Right atrium auricular region (tissue), 2 donors: ENCODE measurements at regions not wholly inside any gene's neighbourhood (a gene's known extent, or its start where the extent isn't known, plus 50 kb on each side); places are given as distances from the start of the nearest gene placed in this dataset.

ENCODE experiments used
- DNase-seq: peaks from one replicate; pipeline ENCODE4 v3.0.0-alpha.2; 2019; ENCODE audit warnings: low spot score
- H3K27ac ChIP-seq, 2 donors: fragments of 200-600 bp; sonication (generic); 1 replicate in 1 of 2; 2 replicates in 1 of 2; pipeline ENCODE4 v1.5.1; 2016 to 2019
- H3K27me3 ChIP-seq, 2 donors: fragments of 200-600 bp; sonication (generic); one replicate each; pipeline versions ENCODE4 v1.5.1 to v1.6.0; 2017 to 2019
- H3K36me3 ChIP-seq: fragments of 200-600 bp; sonication (generic); one replicate; pipeline ENCODE4 v1.5.1; 2016
- H3K4me1 ChIP-seq, 2 donors: fragments of 200-600 bp; sonication (generic); one replicate each; pipeline versions ENCODE4 v1.5.1 to v1.6.0; 2017 to 2019
- H3K4me3 ChIP-seq, 2 donors: fragments of 200-600 bp; sonication (generic); 1 replicate in 1 of 2; 2 replicates in 1 of 2; pipeline ENCODE4 v1.5.1; 2017 to 2019; ENCODE audit warnings: mild to moderate bottlenecking in 1 of 2, moderate library complexity in 1 of 2
- H3K9me3 ChIP-seq, 2 donors: fragments of 200-600 bp; sonication (generic); one replicate each; pipeline ENCODE4 v1.5.1; 2019
- TF ChIP-seq, protein P1 (sequence below), 2 donors: fragments of 200-600 bp; sonication (generic); IDR thresholded peaks; one replicate each; pipeline ENCODE4 v1.5.1; 2019; ENCODE audit warnings: antibody characterized with exemption in 2 of 2

GRCh38 chr12:125744201-125744600, 679.0 kb downstream of the AACS start:
- no peaks in the 10 kb centered on the region for H3K27me3 ChIP-seq
- no peak for DNase-seq
- no peak overlapping the region for H3K4me3 ChIP-seq
- TF ChIP-seq, protein P1, sequence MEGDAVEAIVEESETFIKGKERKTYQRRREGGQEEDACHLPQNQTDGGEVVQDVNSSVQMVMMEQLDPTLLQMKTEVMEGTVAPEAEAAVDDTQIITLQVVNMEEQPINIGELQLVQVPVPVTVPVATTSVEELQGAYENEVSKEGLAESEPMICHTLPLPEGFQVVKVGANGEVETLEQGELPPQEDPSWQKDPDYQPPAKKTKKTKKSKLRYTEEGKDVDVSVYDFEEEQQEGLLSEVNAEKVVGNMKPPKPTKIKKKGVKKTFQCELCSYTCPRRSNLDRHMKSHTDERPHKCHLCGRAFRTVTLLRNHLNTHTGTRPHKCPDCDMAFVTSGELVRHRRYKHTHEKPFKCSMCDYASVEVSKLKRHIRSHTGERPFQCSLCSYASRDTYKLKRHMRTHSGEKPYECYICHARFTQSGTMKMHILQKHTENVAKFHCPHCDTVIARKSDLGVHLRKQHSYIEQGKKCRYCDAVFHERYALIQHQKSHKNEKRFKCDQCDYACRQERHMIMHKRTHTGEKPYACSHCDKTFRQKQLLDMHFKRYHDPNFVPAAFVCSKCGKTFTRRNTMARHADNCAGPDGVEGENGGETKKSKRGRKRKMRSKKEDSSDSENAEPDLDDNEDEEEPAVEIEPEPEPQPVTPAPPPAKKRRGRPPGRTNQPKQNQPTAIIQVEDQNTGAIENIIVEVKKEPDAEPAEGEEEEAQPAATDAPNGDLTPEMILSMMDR (IDR thresholded peaks at IDR 0.05), result no peak
- no peaks in the 10 kb centered on the region for H3K36me3 ChIP-seq
- H3K27ac ChIP-seq, result no peak overlapping the region
- H3K4me1 ChIP-seq, result no peaks in the 10 kb centered on the region
- peaks cover 0 to 7% of the 10 kb centered on the region in 2 donors for H3K9me3 ChIP-seq

DNA sequence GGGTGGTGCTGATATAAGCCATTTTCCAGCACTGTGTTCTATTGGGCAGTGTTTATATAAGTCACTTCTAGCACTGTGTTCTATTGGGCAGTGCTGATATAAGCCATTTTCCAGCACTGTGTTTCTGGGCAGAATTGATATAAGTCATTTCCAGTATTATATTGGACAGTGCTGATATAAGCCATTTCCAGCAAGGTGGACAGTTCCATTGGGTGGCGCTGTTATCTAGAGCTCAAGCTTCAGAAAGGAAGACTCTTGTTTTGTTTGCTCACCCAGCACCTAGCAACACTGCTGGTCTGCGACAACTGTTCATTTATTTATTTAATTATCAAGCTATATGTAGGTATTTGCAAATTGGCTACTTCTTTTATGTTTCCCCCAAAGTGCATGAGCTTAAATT, 690.3 kb downstream of the AACS start:
- DNase-seq, result no peak
- Histone ChIP-seq H3K36me3 (no peaks in the 10 kb centered on the region), H3K4me1 (no peaks in the 10 kb centered on the region), H3K27me3 (no peaks in the 10 kb centered on the region), H3K9me3 (no peaks in the 10 kb centered on the region), H3K27ac (no peak overlapping the region), H3K4me3 (no peak overlapping the region)
- TF ChIP-seq, protein P1 (IDR thresholded peaks at IDR 0.05), result peak in 1 of 2 donors; percentile 38

DNA sequence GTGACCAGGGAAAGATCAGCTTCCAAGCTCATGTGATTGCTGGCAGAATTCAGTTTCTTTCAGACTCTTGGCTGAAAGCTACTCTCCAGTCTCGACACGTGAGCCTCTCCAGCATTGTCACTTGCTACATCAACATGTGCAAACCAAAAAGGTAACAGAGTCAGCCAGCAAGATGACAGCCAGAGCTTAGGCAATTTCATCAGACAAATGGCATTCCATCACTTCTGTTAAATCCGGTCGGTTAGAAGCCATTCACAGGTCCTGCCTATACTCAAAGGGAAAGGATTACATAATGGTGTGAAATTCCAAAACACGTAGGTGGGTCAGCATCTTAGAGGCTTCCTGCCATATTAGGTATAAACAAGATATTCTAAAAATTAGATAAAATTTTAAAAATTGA, 700.9 kb downstream of the AACS start:
- no peak overlapping the region for H3K27ac ChIP-seq
- no peaks in the 10 kb centered on the region for H3K27me3 ChIP-seq
- no peak overlapping the region for H3K4me3 ChIP-seq
- TF ChIP-seq, protein P1 (IDR thresholded peaks at IDR 0.05), result no peak
- no peaks in the 10 kb centered on the region for H3K36me3 ChIP-seq
- H3K4me1 ChIP-seq, result no peaks in the 10 kb centered on the region
- H3K9me3 ChIP-seq, result no peaks in the 10 kb centered on the region
- DNase-seq, result no peak

DNA sequence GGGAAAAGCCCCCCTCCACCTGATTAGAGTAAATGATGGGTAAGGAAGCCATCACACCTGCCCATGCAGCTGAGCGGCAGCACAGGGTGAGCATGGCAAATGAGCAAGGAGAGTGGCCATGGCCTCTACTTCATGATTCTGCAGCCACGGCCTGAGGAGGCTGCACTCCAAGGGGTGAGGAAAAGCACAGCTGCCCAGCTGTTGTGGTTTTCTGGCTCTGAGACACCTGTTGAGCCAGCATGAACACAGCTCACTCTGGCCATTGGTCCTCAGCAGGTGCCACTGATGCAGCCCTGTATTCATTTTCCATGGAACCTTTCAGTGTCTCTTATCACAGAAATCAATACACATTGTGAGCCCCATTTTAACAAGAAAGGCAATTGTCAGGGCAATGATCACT, 707.2 kb downstream of the AACS start:
- no peaks in the 10 kb centered on the region for H3K4me1 ChIP-seq
- peaks cover 0 to 8% of the 10 kb centered on the region in 2 donors for H3K9me3 ChIP-seq
- H3K36me3 ChIP-seq, result no peaks in the 10 kb centered on the region
- DNase-seq, result no peak
- TF ChIP-seq, protein P1 (IDR thresholded peaks at IDR 0.05), result no peak
- no peaks in the 10 kb centered on the region for H3K27me3 ChIP-seq
- H3K27ac ChIP-seq, result no peak overlapping the region
- no peak overlapping the region for H3K4me3 ChIP-seq

DNA sequence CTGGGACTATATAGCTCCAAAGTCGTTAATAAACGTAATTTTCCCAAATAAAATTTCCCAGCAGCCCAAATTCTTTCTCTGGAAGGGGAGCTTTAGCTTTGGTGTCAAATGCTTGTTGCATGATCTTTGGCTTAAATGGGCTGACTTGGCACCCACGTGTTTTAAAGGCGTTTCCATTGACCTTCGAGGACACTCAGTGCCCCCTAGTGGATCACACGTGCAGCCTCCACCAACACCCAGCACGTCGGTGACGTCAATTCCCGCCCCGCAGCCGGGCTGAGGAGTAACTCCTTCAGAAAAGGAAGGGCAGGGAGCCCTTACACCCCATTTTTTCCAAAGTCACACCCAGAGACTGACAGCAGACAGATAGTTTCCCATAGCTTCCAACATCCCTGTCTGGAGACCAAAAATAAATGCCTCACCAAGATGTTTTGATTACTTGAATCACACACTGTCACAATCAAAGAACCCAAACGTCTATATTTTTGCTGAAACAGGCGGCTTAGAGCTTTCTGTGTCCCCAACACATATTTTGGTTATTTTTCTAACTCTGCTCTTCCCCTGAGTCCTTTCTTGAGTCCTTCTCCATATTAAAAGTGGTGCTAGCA, 707.9 kb downstream of the AACS start:
- DNase-seq, result no peak
- no peaks in the 10 kb centered on the region for H3K36me3 ChIP-seq
- no peaks in the 10 kb centered on the region for H3K27me3 ChIP-seq
- no peak overlapping the region for H3K27ac ChIP-seq
- TF ChIP-seq, protein P1 (IDR thresholded peaks at IDR 0.05), result peak in 1 of 2 donors; percentile 37
- H3K9me3 ChIP-seq, result peaks cover 0 to 8% of the 10 kb centered on the region in 2 donors
- H3K4me3 ChIP-seq, result no peak overlapping the region
- no peaks in the 10 kb centered on the region for H3K4me1 ChIP-seq

DNA sequence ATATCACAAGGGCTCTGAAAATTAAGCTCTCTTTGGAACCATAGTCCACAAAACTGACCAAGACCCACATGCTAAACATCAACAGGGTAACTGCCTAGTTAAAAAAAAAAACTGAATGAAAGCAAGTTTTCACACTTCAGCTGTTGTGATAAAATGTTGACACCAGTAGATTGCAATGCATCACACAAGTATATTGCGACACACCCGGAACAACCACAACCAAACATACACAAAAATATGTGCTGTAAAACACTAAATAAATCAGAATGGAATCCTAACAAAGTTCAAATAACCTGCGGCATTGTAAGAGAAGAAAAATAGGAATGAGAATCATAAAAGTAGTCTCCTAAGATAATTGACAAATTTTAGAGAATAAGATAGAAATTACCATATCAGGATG, 710.3 kb downstream of the AACS start:
- TF ChIP-seq, protein P1 (IDR thresholded peaks at IDR 0.05), result no peak
- H3K4me1 ChIP-seq, result no peaks in the 10 kb centered on the region
- no peak overlapping the region for H3K4me3 ChIP-seq
- no peak overlapping the region for H3K27ac ChIP-seq
- H3K9me3 ChIP-seq, result peaks cover 0 to 8% of the 10 kb centered on the region in 2 donors
- H3K27me3 ChIP-seq, result no peaks in the 10 kb centered on the region
- no peak for DNase-seq
- no peaks in the 10 kb centered on the region for H3K36me3 ChIP-seq
